ENCODE measurements at regions not wholly inside any gene's neighbourhood (a gene's known extent, or its start where the extent isn't known, plus 50 kb on each side); places are given as distances from the start of the nearest gene placed in this dataset.

- TF ChIP-seq CBFB (CRISPR knock-in tag; IDR thresholded peaks at IDR 0.05; ENCODE audit: low read depth) (no peak), FOXP1 (CRISPR knock-in tag; IDR thresholded peaks at IDR 0.05; ENCODE audit: borderline replicate concordance) (no peak), ATF3 (CRISPR knock-in tag; conservative IDR thresholded peaks at IDR 0.05) (no peak), ZNF121 (CRISPR knock-in tag; IDR thresholded peaks at IDR 0.05) (no peak), CTCF (IDR thresholded peaks at IDR 0.05) (no peak), ETV6 (CRISPR knock-in tag; IDR thresholded peaks at IDR 0.05) (no peak), HMGA2 (CRISPR knock-in tag; IDR thresholded peaks at IDR 0.05) (no peak), MYBL2 (CRISPR knock-in tag; IDR thresholded peaks at IDR 0.05) (no peak), AFF4 (CRISPR knock-in tag; IDR thresholded peaks at IDR 0.05; ENCODE audit: borderline replicate concordance) (no peak), NFE2L1 (CRISPR knock-in tag; IDR thresholded peaks at IDR 0.05) (no peak), ATF2 (CRISPR knock-in tag; IDR thresholded peaks at IDR 0.05; ENCODE audit: borderline replicate concordance, low read depth) (no peak)
Observed at GRCh38 chr6:133585978-133586377, 302.9 kb upstream of the TCF21 start.
